Peyer's patch (tissue), 4 donors: ENCODE measurements at regions not wholly inside any gene's neighbourhood (a gene's known extent, or its start where the extent isn't known, plus 50 kb on each side); places are given as distances from the start of the nearest gene placed in this dataset.

Experiments used
- CTCF ChIP-seq, 6 experiments: fragments of 450-650 bp in 4 of 6; fragments of 200-600 bp in 2 of 6; sonication (generic) in 1 of 6; IDR thresholded peaks; one replicate each; pipeline ENCODE4 v1.5.1; 2017 to 2019; ENCODE audit warnings: antibody characterized with exemption in 6 of 6, mild to moderate bottlenecking in 3 of 6, moderate library complexity in 1 of 6
- POLR2A ChIP-seq, 2 donors: fragments of 450-650 bp; IDR thresholded peaks; one replicate each; pipeline ENCODE4 v1.5.1; 2017; ENCODE audit warnings: antibody characterized with exemption in 2 of 2, mild to moderate bottlenecking in 2 of 2, moderate library complexity in 2 of 2

- no peak for TF ChIP-seq POLR2A (IDR thresholded peaks at IDR 0.05)
- TF ChIP-seq CTCF (IDR thresholded peaks at IDR 0.05), result no peak
Measured at GRCh38 chr13:68984688-68985319, 1122.8 kb upstream of the ATXN8OS start.
